GM18502 (cell line): ENCODE measurements at regions not wholly inside any gene's neighbourhood (a gene's known extent, or its start where the extent isn't known, plus 50 kb on each side); places are given as distances from the start of the nearest gene placed in this dataset.

Source experiments
- ATAC-seq: cut with Tn5 transposase; IDR thresholded peaks from one replicate; pipeline ENCODE4 v1.9.1; 2021; ENCODE audit warnings: mild to moderate bottlenecking; ENCODE audit not compliant: unreplicated experiment, poor library complexity

GRCh38 chr7:138402749-138403148, 57.3 kb upstream of the TRIM24 start:
- no peak for ATAC-seq

DNA sequence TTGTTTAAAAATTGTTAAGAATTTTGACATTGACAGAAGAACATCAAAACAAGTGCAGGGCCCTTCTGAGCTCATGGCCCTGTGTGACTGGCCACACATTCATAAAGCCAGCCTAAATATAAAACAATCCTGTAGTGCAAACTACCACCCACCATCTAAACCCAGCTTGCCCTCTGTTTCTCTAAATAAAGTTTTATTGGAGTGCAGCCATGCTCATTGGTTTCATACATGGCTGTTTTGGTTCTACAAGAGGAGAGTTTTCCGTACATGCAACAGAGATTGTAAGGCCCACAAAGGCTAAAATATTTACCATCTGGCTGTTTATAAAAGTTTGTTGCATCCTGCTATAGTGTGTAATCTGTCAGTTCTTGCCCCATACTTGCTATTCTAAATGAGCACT, 54.6 kb upstream of the TRIM24 start:
- no peak for ATAC-seq

GRCh38 chr7:138407792-138408191, 52.3 kb upstream of the TRIM24 start:
- no peak for ATAC-seq
